HG02840 (cell line): ENCODE measurements at regions not wholly inside any gene's neighbourhood (a gene's known extent, or its start where the extent isn't known, plus 50 kb on each side); places are given as distances from the start of the nearest gene placed in this dataset.
"Not testable (repeated sequence)": the region's sequence is repeated elsewhere in the genome, so short reads cannot be mapped to it uniquely, and the experiment has no call there.

Experiments
- ATAC-seq: cut with Tn5 transposase; IDR thresholded peaks from one replicate; pipeline ENCODE4 v1.9.1; 2021; ENCODE audit warnings: mild to moderate bottlenecking, moderate library complexity, moderate number of reproducible peaks; ENCODE audit not compliant: unreplicated experiment, low FRiP score

- ATAC-seq = not testable (repeated sequence)
Observed at GRCh38 chr6:102758536-102758935, 1365.0 kb downstream of the GRIK2 start.

GRCh38 chr6:102749210-102749971 is 1355.9 kb downstream of the GRIK2 start:
- ATAC-seq = no peak

GRCh38 chr6:102746941-102747340 is 1353.4 kb downstream of the GRIK2 start:
- no peak for ATAC-seq

- no peak for ATAC-seq
Observed at GRCh38 chr6:102742754-102743356, 1349.3 kb downstream of the GRIK2 start.

- ATAC-seq = no peak
Observed at GRCh38 chr6:102742028-102742427, 1348.5 kb downstream of the GRIK2 start.

GRCh38 chr6:102736941-102737368 is 1343.4 kb downstream of the GRIK2 start:
- no peak for ATAC-seq

GRCh38 chr6:102732898-102733297 is 1339.4 kb downstream of the GRIK2 start:
- no peak for ATAC-seq

GRCh38 chr6:102722086-102722485 is 1328.6 kb downstream of the GRIK2 start:
- ATAC-seq = not testable (repeated sequence)

- ATAC-seq = no peak
Observed at GRCh38 chr6:102717737-102718456, 1324.4 kb downstream of the GRIK2 start.

GRCh38 chr6:102717252-102717651 is 1323.7 kb downstream of the GRIK2 start:
- no peak for ATAC-seq

GRCh38 chr6:102701019-102701418 is 1307.5 kb downstream of the GRIK2 start:
- no peak for ATAC-seq

GRCh38 chr6:102686461-102686860 is 1293.0 kb downstream of the GRIK2 start:
- no peak for ATAC-seq

GRCh38 chr6:102680413-102680812 is 1286.9 kb downstream of the GRIK2 start:
- no peak for ATAC-seq

GRCh38 chr6:102679865-102680264 is 1286.4 kb downstream of the GRIK2 start:
- no peak for ATAC-seq

- ATAC-seq = no peak
Observed at GRCh38 chr6:102677225-102677624, 1283.7 kb downstream of the GRIK2 start.

GRCh38 chr6:102670735-102671134 is 1277.2 kb downstream of the GRIK2 start:
- ATAC-seq = no peak

- ATAC-seq = no peak
Observed at GRCh38 chr6:102662851-102663250, 1269.3 kb downstream of the GRIK2 start.

GRCh38 chr6:102660303-102660702 is 1266.8 kb downstream of the GRIK2 start:
- ATAC-seq = no peak

- no peak for ATAC-seq
Observed at GRCh38 chr6:102655823-102656222, 1262.3 kb downstream of the GRIK2 start.

- no peak for ATAC-seq
Observed at GRCh38 chr6:102641426-102641825, 1247.9 kb downstream of the GRIK2 start.

GRCh38 chr6:102631921-102632320 is 1238.4 kb downstream of the GRIK2 start:
- no peak for ATAC-seq
